ENCODE measurements at regions not wholly inside any gene's neighbourhood (a gene's known extent, or its start where the extent isn't known, plus 50 kb on each side); places are given as distances from the start of the nearest gene placed in this dataset.
"Not testable (repeated sequence)": the region's sequence is repeated elsewhere in the genome, so short reads cannot be mapped to it uniquely, and the experiment has no call there.

DNA sequence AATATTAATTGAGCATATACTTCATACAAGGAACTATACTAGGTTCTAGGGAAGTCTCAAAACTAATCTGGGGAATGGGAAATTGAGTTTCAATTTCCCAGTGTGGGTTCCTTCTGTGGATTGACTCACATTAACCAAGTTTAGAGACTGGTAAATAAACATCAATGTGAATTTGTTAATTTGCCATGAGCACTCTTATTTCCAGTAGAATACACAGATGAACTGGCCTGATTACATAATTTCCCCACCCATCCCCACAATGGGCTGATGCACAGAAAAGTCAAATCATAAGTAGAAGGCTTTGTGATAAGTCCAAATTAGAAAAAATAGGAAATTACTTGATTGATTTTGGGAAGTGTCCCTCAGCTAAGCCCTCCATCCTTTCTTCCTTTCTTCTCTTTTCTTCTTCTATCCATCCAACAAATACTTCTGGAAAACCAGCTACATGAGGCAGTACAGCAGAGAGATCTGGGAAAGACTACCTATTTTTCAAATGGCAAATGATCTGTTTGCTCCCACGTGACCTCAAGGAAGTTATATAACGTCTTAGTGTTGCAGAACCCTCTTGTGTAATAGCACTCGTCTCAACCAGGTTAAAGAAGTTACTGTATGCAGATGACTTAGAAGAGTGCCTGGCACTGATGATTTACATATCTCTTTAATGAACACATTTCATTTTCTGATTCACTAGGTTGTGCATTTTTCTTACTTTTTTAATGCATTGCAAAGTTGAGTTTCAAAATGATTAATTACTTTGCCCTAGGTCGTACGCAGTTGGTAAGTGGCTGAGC, 312.3 kb downstream of the SV2B start:
- DNase-seq (ENCODE audit: extremely low spot score, insufficient read length, low read depth) (no peak), FAIRE-seq (no peak)

GRCh38 chr15:91413142-91413541, 313.1 kb downstream of the SV2B start:
- DNase-seq (ENCODE audit: extremely low spot score, insufficient read length, low read depth) (no peak), FAIRE-seq (no peak)

DNA sequence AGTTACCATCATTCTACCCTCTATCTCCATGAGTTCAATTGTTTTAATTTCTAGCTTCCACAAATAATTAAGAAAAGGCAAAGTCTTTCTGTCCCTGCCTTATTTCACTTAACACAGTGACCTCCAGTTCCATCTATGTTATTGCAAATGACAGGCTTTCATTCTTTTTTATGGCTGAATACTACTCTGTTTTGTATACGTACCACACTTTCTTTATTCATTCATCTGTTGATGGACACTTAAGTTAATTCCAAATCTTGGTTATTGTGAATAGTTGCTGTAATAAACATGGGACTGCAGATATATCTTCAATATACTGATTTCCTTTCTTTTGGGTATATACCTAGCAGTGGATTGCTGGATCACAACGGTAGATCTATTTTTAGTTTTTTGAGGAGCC, 314.1 kb downstream of the SV2B start:
- FAIRE-seq: no peak

GRCh38 chr15:91415258-91415657, 315.2 kb downstream of the SV2B start:
- FAIRE-seq; DNase-seq (ENCODE audit: extremely low spot score, insufficient read length, low read depth): not testable (repeated sequence)

More for the DNA sequence above, 314.1 kb downstream of the SV2B start:
- DNase-seq (ENCODE audit: extremely low spot score, insufficient read length, low read depth): no peak

- no peak for DNase-seq (ENCODE audit: extremely low spot score, insufficient read length, low read depth)
- FAIRE-seq: no peak
Measured at GRCh38 chr15:91420689-91421088, 320.6 kb downstream of the SV2B start.

DNA sequence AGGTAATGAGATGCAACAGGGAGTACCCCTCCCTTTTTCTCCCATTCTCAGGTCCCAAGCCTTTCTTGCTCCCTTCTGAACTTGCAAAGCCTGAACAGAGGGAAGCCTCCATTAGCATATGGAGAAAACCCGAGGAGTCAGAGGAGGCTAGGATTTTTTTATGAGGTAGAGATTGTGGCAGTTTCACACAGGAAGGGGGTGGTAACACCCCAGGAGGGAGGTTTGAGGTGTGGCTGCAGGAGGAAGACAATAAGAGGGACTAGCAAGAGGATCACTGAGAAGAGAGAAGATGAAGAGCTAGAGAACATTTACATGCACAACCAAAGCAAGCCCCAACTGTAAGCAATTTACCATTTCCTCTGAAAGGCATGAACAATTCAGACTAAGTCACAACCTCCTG, 322.7 kb downstream of the SV2B start:
- DNase-seq (ENCODE audit: extremely low spot score, insufficient read length, low read depth) (no peak), FAIRE-seq (no peak)

- no peak for FAIRE-seq
- DNase-seq (ENCODE audit: extremely low spot score, insufficient read length, low read depth): no peak
Measured at GRCh38 chr15:91424001-91424400, 323.9 kb downstream of the SV2B start.

GRCh38 chr15:91426412-91426811, 326.4 kb downstream of the SV2B start:
- DNase-seq (ENCODE audit: extremely low spot score, insufficient read length, low read depth) (no peak), FAIRE-seq (no peak)

GRCh38 chr15:91429973-91430372, 329.9 kb downstream of the SV2B start:
- DNase-seq (ENCODE audit: extremely low spot score, insufficient read length, low read depth): no peak
- FAIRE-seq: no peak

DNA sequence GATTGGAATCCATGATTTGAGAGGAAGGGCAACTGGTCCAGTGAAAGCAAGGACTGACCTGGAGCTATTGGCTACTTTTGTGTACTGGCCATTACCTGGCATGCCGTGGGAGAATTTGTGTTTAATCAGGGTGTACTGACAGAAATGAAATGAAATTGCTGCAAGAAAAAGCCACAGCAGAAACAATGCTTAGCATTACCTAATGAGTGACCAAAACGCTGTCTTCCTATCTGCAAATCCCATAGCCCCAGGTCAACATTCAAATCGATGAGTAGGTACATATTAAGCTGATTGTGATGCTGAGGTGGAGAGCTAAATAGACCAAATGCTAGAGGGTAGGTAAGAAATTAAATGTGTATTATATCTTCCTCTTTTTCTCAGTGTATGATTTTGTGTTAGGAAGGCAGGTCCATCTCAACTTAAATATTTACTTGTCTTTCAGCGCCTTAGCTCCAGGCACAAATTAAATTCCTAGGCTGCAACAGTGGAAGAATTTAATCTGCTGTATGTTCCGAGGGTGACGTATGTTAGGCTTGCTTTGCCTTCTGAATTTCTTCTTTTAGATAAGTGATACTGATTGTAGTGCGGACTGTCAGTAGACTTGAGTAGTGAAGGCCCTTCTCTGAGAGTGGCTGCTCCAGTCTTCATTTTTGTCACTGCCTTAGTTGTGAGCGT, 331.1 kb downstream of the SV2B start:
- DNase-seq (ENCODE audit: extremely low spot score, insufficient read length, low read depth) (no peak), FAIRE-seq (no peak)

GRCh38 chr15:91435113-91435512, 335.1 kb downstream of the SV2B start:
- DNase-seq (ENCODE audit: extremely low spot score, insufficient read length, low read depth) (no peak), FAIRE-seq (no peak)

- no peak for FAIRE-seq
- no peak for DNase-seq (ENCODE audit: extremely low spot score, insufficient read length, low read depth)
Measured at GRCh38 chr15:91444656-91445055, 344.6 kb downstream of the SV2B start.

GRCh38 chr15:91445695-91446228, 345.7 kb downstream of the SV2B start:
- DNase-seq (ENCODE audit: extremely low spot score, insufficient read length, low read depth) (no peak), FAIRE-seq (no peak)

- FAIRE-seq (no peak), DNase-seq (ENCODE audit: extremely low spot score, insufficient read length, low read depth) (no peak)
Measured at GRCh38 chr15:91447991-91448644, 348.1 kb downstream of the SV2B start.

DNA sequence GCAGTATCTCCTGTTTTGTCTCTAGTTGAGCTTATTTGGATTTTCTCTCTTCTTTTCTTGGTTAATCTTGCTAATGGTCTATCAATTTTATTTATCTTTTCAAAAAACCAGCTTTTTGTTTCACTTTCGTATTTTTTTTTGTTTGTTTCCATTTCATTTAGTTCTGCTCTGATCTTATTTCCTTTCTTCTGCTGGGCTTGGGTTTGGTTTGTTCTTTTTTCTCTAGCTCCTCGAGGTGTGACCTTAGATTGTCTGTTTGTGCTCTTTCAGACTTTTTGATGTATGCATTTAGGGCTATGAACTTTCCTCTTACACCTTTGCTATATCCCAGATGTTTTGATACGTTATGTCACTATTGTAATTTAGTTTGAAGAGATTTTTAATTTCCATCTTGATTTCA, 353.3 kb downstream of the SV2B start:
- not testable (repeated sequence) for FAIRE-seq; DNase-seq (ENCODE audit: extremely low spot score, insufficient read length, low read depth)

- DNase-seq (ENCODE audit: extremely low spot score, insufficient read length, low read depth): no peak
- no peak for FAIRE-seq
Measured at GRCh38 chr15:91456251-91456718, 356.2 kb downstream of the SV2B start.

- FAIRE-seq (no peak), DNase-seq (ENCODE audit: extremely low spot score, insufficient read length, low read depth) (no peak)
Measured at GRCh38 chr15:91456921-91457320, 356.9 kb downstream of the SV2B start.

GRCh38 chr15:91461377-91461776, 361.3 kb downstream of the SV2B start:
- no peak for FAIRE-seq
- DNase-seq (ENCODE audit: extremely low spot score, insufficient read length, low read depth): no peak

- no peak for DNase-seq (ENCODE audit: extremely low spot score, insufficient read length, low read depth)
- FAIRE-seq: no peak
Measured at GRCh38 chr15:91465086-91465485, 365.0 kb downstream of the SV2B start.

DNA sequence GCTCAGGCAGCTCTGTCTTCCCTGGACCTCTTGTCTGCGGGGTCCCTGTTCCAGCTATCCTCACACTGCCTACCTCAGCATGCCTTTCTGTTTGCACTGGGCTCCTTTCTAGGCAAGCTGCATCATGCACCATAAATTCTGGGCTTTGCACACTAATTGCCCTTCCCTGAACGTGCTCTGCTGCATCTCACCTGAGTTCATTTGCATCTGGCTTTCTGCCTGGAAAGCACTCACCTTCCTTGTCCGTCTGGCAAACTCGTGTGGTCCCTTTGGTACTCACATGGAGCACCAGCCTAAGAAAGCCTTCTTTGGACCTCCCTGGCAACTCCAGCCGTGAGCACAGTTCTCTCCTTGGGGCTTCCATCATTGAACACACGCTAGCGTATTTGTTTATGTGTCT, 365.6 kb downstream of the SV2B start:
- no peak for DNase-seq (ENCODE audit: extremely low spot score, insufficient read length, low read depth)
- no peak for FAIRE-seq

Measured in GM18507 (cell line).